DOHH2 (cell line): ENCODE measurements at regions not wholly inside any gene's neighbourhood (a gene's known extent, or its start where the extent isn't known, plus 50 kb on each side); places are given as distances from the start of the nearest gene placed in this dataset.

Experiments
- EZH2phosphoT487 ChIP-seq: fragments of 200-600 bp; sonication (generic); IDR thresholded peaks from 2 replicates; pipeline ENCODE4 v1.6.1; 2017; ENCODE audit warnings: borderline replicate concordance, mild to moderate bottlenecking, antibody characterized with exemption, low read length, moderate library complexity, mixed read lengths
- TF ChIP-seq, protein P1 (sequence below): fragments of 200-600 bp; sonication (generic); IDR thresholded peaks from one replicate; pipeline ENCODE4 v1.5.1; 2014; ENCODE audit warnings: antibody characterized with exemption, mild to moderate bottlenecking, low read depth, low read length; ENCODE audit not compliant: poor library complexity, severe bottlenecking

DNA sequence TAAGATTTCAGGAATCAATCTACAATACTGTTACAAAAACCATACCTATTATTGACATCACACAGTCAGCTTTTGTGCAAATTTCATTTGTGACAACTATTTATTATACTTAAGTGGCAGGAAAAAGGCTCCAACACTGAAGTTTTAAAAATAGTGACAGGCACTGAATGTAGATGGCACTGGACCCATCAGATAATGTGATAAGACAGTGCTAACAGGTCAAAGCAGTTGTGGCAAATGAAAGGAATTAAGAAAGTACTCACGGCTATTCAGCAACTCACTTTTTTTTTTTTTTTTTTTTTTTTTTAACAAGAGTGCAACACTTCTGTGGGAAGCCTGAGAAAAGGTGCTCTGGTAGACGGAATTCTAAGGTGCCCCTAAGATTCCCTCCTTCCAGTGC is 115.0 kb upstream of the MEF2C start:
- TF ChIP-seq, protein P1, sequence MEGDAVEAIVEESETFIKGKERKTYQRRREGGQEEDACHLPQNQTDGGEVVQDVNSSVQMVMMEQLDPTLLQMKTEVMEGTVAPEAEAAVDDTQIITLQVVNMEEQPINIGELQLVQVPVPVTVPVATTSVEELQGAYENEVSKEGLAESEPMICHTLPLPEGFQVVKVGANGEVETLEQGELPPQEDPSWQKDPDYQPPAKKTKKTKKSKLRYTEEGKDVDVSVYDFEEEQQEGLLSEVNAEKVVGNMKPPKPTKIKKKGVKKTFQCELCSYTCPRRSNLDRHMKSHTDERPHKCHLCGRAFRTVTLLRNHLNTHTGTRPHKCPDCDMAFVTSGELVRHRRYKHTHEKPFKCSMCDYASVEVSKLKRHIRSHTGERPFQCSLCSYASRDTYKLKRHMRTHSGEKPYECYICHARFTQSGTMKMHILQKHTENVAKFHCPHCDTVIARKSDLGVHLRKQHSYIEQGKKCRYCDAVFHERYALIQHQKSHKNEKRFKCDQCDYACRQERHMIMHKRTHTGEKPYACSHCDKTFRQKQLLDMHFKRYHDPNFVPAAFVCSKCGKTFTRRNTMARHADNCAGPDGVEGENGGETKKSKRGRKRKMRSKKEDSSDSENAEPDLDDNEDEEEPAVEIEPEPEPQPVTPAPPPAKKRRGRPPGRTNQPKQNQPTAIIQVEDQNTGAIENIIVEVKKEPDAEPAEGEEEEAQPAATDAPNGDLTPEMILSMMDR: no peak
- TF ChIP-seq EZH2phosphoT487: no peak
